Epithelial cell of proximal tubule (primary cell): ENCODE measurements at regions not wholly inside any gene's neighbourhood (a gene's known extent, or its start where the extent isn't known, plus 50 kb on each side); places are given as distances from the start of the nearest gene placed in this dataset.

Experiments
- DNase-seq: peaks from one replicate; pipeline ENCODE4 v3.0.0-alpha.2; 2011; ENCODE audit warnings: low read depth
- H3K4me3 ChIP-seq: 2 replicates; pipeline ENCODE4 v1.5.1; 2011; ENCODE audit warnings: low read depth, mild to moderate bottlenecking, low read length
- CTCF ChIP-seq: conservative IDR thresholded peaks from 2 replicates; pipeline ENCODE4 v1.5.1; 2012; ENCODE audit warnings: low read depth, mild to moderate bottlenecking, low read length

GRCh38 chr2:22600156-22600555 lies 784.8 kb upstream of the KLHL29 start:
- no peak for TF ChIP-seq CTCF
- no peak overlapping the region for H3K4me3 ChIP-seq
- no peak for DNase-seq

GRCh38 chr2:22600999-22601398 lies 784.0 kb upstream of the KLHL29 start:
- peak; percentile 1 for DNase-seq
- no peak for TF ChIP-seq CTCF
- no peak overlapping the region for H3K4me3 ChIP-seq

- no peak for TF ChIP-seq CTCF
- no peak for DNase-seq
- H3K4me3 ChIP-seq: no peak overlapping the region
Measured at GRCh38 chr2:22604136-22604535, 780.8 kb upstream of the KLHL29 start.

GRCh38 chr2:22616031-22616430 lies 768.9 kb upstream of the KLHL29 start:
- no peak overlapping the region for H3K4me3 ChIP-seq
- no peak for DNase-seq
- no peak for TF ChIP-seq CTCF

- H3K4me3 ChIP-seq: no peak overlapping the region
- TF ChIP-seq CTCF: no peak
- DNase-seq: no peak
Measured at GRCh38 chr2:22623620-22624019, 761.4 kb upstream of the KLHL29 start.

GRCh38 chr2:22626621-22627020 lies 758.4 kb upstream of the KLHL29 start:
- peak; percentile 33 for TF ChIP-seq CTCF
- no peak overlapping the region for H3K4me3 ChIP-seq
- no peak for DNase-seq

- H3K4me3 ChIP-seq: no peak overlapping the region
- TF ChIP-seq CTCF: no peak
- no peak for DNase-seq
Measured at GRCh38 chr2:22628221-22628620, 756.8 kb upstream of the KLHL29 start.
